H1 (cell line): ENCODE measurements at regions not wholly inside any gene's neighbourhood (a gene's known extent, or its start where the extent isn't known, plus 50 kb on each side); places are given as distances from the start of the nearest gene placed in this dataset.

Source experiments
- CBX5 ChIP-seq: fragments of 300-800, 300-1000 bp; sonication (generic); IDR thresholded peaks from 2 replicates; pipeline ENCODE4 v1.7.1; 2016; ENCODE audit warnings: antibody characterized with exemption, low read length, low read depth
- EGR1 ChIP-seq: IDR thresholded peaks from 2 replicates; pipeline ENCODE4 v1.6.1; 2011; ENCODE audit warnings: low read depth, low read length, borderline replicate concordance
- TCF12 ChIP-seq: IDR thresholded peaks from 2 replicates; pipeline ENCODE4 v1.6.1; 2011; ENCODE audit warnings: low read depth, mild to moderate bottlenecking, low read length
- TF ChIP-seq, protein P1 (sequence below): IDR thresholded peaks from 2 replicates; pipeline ENCODE4 v1.6.1; 2011; ENCODE audit warnings: low read length, improper control_type of control experiment
- TF ChIP-seq, protein P2 (sequence below): IDR thresholded peaks from 2 replicates; pipeline ENCODE4 v1.6.1; 2012; ENCODE audit warnings: inconsistent platforms

DNA sequence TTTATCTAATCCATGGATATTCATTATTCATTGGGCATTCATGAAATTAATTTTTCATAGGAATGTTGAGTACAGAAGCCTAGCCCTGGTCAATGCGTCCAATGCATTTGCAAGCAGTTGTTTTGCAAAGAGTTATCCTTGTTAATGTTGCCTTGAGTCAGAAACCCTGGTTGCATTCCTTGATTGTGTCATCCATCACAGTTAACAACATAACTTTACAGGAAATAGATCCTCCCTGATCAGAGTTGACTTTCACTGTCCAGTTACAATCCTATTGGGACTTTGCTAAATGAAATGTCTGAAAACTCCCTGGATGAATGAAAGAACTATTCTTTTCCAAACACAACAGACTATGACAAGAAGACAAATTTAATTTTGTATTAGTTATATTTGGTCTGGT lies 924.3 kb upstream of the SLIT2 start (continued):
- TF ChIP-seq, protein P1, sequence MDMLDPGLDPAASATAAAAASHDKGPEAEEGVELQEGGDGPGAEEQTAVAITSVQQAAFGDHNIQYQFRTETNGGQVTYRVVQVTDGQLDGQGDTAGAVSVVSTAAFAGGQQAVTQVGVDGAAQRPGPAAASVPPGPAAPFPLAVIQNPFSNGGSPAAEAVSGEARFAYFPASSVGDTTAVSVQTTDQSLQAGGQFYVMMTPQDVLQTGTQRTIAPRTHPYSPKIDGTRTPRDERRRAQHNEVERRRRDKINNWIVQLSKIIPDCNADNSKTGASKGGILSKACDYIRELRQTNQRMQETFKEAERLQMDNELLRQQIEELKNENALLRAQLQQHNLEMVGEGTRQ: no peak
- TF ChIP-seq, protein P2, sequence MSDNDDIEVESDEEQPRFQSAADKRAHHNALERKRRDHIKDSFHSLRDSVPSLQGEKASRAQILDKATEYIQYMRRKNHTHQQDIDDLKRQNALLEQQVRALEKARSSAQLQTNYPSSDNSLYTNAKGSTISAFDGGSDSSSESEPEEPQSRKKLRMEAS: no peak
- TF ChIP-seq EGR1: no peak
- TF ChIP-seq CBX5: no peak
- TF ChIP-seq TCF12: no peak
